ENCODE measurements at regions not wholly inside any gene's neighbourhood (a gene's known extent, or its start where the extent isn't known, plus 50 kb on each side); places are given as distances from the start of the nearest gene placed in this dataset.

- Histone ChIP-seq H3K36me3 (ENCODE audit: insufficient read depth, low read length) (no peaks in the 10 kb centered on the region), H4K20me1 (ENCODE audit: insufficient read depth, low read length) (no peaks in the 10 kb centered on the region), H3K4me1 (ENCODE audit: insufficient read depth, low read length) (peaks cover 5% of the 10 kb centered on the region), H3K79me2 (ENCODE audit: insufficient read depth, low read length) (no peaks in the 10 kb centered on the region), H3K27ac (ENCODE audit: low read depth, low read length) (no peak overlapping the region), H3K4me2 (ENCODE audit: insufficient read depth, low read length) (no peak overlapping the region), H3K9me3 (ENCODE audit: low read depth, low read length) (no peaks in the 10 kb centered on the region), H3K27me3 (ENCODE audit: insufficient read depth, low read length) (peaks cover 2% of the 10 kb centered on the region), H2AFZ (ENCODE audit: low read length) (no peak overlapping the region), H3K4me3 (ENCODE audit: insufficient read depth, low read length) (no peak overlapping the region)
- TF ChIP-seq CTCF (IDR thresholded peaks at IDR 0.05; ENCODE audit: extremely low read depth, low read depth, low read length): no peak
- DNase-seq (ENCODE audit: insufficient read length, low spot score, missing footprints): no peak
Observed at GRCh38 chr6:89028774-89029173, 51.8 kb upstream of the PNRC1 start.

GRCh38 chr6:89027756-89028155 is 52.8 kb upstream of the PNRC1 start:
- Histone ChIP-seq H3K4me1 (ENCODE audit: insufficient read depth, low read length) (peaks cover 9% of the 10 kb centered on the region), H3K27ac (ENCODE audit: low read depth, low read length) (no peak overlapping the region), H3K4me3 (ENCODE audit: insufficient read depth, low read length) (no peak overlapping the region), H3K36me3 (ENCODE audit: insufficient read depth, low read length) (no peaks in the 10 kb centered on the region), H3K9me3 (ENCODE audit: low read depth, low read length) (no peaks in the 10 kb centered on the region), H2AFZ (ENCODE audit: low read length) (no peak overlapping the region), H3K79me2 (ENCODE audit: insufficient read depth, low read length) (no peaks in the 10 kb centered on the region), H3K4me2 (ENCODE audit: insufficient read depth, low read length) (no peak overlapping the region), H3K27me3 (ENCODE audit: insufficient read depth, low read length) (peaks cover 2% of the 10 kb centered on the region), H4K20me1 (ENCODE audit: insufficient read depth, low read length) (no peaks in the 10 kb centered on the region)
- no peak for DNase-seq (ENCODE audit: insufficient read length, low spot score, missing footprints)
- TF ChIP-seq CTCF (IDR thresholded peaks at IDR 0.05; ENCODE audit: extremely low read depth, low read depth, low read length): no peak

- Histone ChIP-seq H3K4me2 (ENCODE audit: insufficient read depth, low read length) (no peak overlapping the region), H3K27ac (ENCODE audit: low read depth, low read length) (no peak overlapping the region), H3K36me3 (ENCODE audit: insufficient read depth, low read length) (no peaks in the 10 kb centered on the region), H2AFZ (ENCODE audit: low read length) (no peak overlapping the region), H3K79me2 (ENCODE audit: insufficient read depth, low read length) (no peaks in the 10 kb centered on the region), H4K20me1 (ENCODE audit: insufficient read depth, low read length) (no peaks in the 10 kb centered on the region), H3K4me3 (ENCODE audit: insufficient read depth, low read length) (no peak overlapping the region), H3K9me3 (ENCODE audit: low read depth, low read length) (no peaks in the 10 kb centered on the region), H3K27me3 (ENCODE audit: insufficient read depth, low read length) (peaks cover 2% of the 10 kb centered on the region), H3K4me1 (ENCODE audit: insufficient read depth, low read length) (peaks cover 13% of the 10 kb centered on the region)
- TF ChIP-seq CTCF (IDR thresholded peaks at IDR 0.05; ENCODE audit: extremely low read depth, low read depth, low read length): no peak
- no peak for DNase-seq (ENCODE audit: insufficient read length, low spot score, missing footprints)
Observed at GRCh38 chr6:89026151-89026550, 54.4 kb upstream of the PNRC1 start.

- Histone ChIP-seq H3K4me2 (ENCODE audit: insufficient read depth, low read length) (no peak overlapping the region), H3K27ac (ENCODE audit: low read depth, low read length) (no peak overlapping the region), H4K20me1 (ENCODE audit: insufficient read depth, low read length) (no peaks in the 10 kb centered on the region), H3K4me1 (ENCODE audit: insufficient read depth, low read length) (peaks cover 13% of the 10 kb centered on the region), H3K79me2 (ENCODE audit: insufficient read depth, low read length) (no peaks in the 10 kb centered on the region), H3K27me3 (ENCODE audit: insufficient read depth, low read length) (peaks cover 2% of the 10 kb centered on the region), H3K4me3 (ENCODE audit: insufficient read depth, low read length) (no peak overlapping the region), H2AFZ (ENCODE audit: low read length) (no peak overlapping the region), H3K36me3 (ENCODE audit: insufficient read depth, low read length) (no peaks in the 10 kb centered on the region), H3K9me3 (ENCODE audit: low read depth, low read length) (no peaks in the 10 kb centered on the region)
- no peak for TF ChIP-seq CTCF (IDR thresholded peaks at IDR 0.05; ENCODE audit: extremely low read depth, low read depth, low read length)
- no peak for DNase-seq (ENCODE audit: insufficient read length, low spot score, missing footprints)
Observed at GRCh38 chr6:89025633-89026032, 54.9 kb upstream of the PNRC1 start.
